K562 (cell line): ENCODE measurements at regions not wholly inside any gene's neighbourhood (a gene's known extent, or its start where the extent isn't known, plus 50 kb on each side); places are given as distances from the start of the nearest gene placed in this dataset.
A peak's percentile ranks its signal among the peaks of the same experiment; 100 is the strongest.

Source experiments
- ARID1B ChIP-seq: fragments of 450-650 bp; IDR thresholded peaks from 2 replicates; pipeline ENCODE4 v1.6.1; 2016; ENCODE audit warnings: antibody characterized with exemption, mild to moderate bottlenecking, inconsistent platforms
- ATF7 ChIP-seq: fragments of 450-650 bp; IDR thresholded peaks from 2 replicates; pipeline ENCODE4 v1.7.1; 2014; ENCODE audit warnings: mild to moderate bottlenecking, moderate library complexity
- BACH1 ChIP-seq: fragments of 200-800 bp; sonication (Bioruptor generic); IDR thresholded peaks from 2 replicates; pipeline ENCODE4 v1.6.1; 2016; ENCODE audit warnings: missing genetic modification characterization, missing compliant biosample characterization
- CAMTA2 ChIP-seq: fragments of 250-450 bp; sonication (Bioruptor Pico); conservative IDR thresholded peaks from 2 replicates; pipeline ENCODE4 v1.5.1; 2022
- CBFA2T2 ChIP-seq: fragments of 450-650 bp; conservative IDR thresholded peaks from 2 replicates; pipeline ENCODE4 v1.6.1; 2017; ENCODE audit warnings: mild to moderate bottlenecking
- CBFA2T3 ChIP-seq: fragments of 450-650 bp; IDR thresholded peaks from 2 replicates; pipeline ENCODE4 v1.6.1; 2017
- CEBPB ChIP-seq: fragments of 450-650 bp; IDR thresholded peaks from 2 replicates; pipeline ENCODE4 v1.6.1; 2016; ENCODE audit warnings: missing genetic modification characterization, missing compliant biosample characterization
- CXXC5 ChIP-seq: fragments of 250-450 bp; sonication (Bioruptor Pico); IDR thresholded peaks from 2 replicates; pipeline ENCODE4 v1.8.0; 2022; ENCODE audit warnings: inconsistent platforms, mild to moderate bottlenecking, moderate library complexity
- EP300 ChIP-seq: IDR thresholded peaks from 2 replicates; pipeline ENCODE4 v1.6.1; 2012; ENCODE audit warnings: low read length, improper control_type of control experiment
- FOXA3 ChIP-seq, 2 experiments: fragments of 450-650 bp in 1 of 2; sonication (generic) in 1 of 2; formaldehyde crosslinking; IDR thresholded peaks in 1 of 2; conservative IDR thresholded peaks in 1 of 2; 2 replicates each; pipeline versions ENCODE4 v1.4.0 to v1.8.0; 2020 to 2022; ENCODE audit warnings: mild to moderate bottlenecking in 2 of 2, missing genetic modification reagents in 1 of 2
- HES1 ChIP-seq: fragments of 450-650 bp; IDR thresholded peaks from 2 replicates; pipeline ENCODE4 v1.6.1; 2016; ENCODE audit warnings: low read depth, mild to moderate bottlenecking, moderate library complexity
- ID3 ChIP-seq, 2 experiments: fragments of 250-450 bp in 1 of 2; fragments of 450-650 bp in 1 of 2; sonication (Bioruptor Pico) in 1 of 2; IDR thresholded peaks; 2 replicates each; pipeline versions ENCODE4 v1.6.1 to v1.8.0; 2016 to 2021; ENCODE audit warnings: mild to moderate bottlenecking in 2 of 2, moderate library complexity in 2 of 2, missing compliant biosample characterization in 1 of 2, missing genetic modification characterization in 1 of 2
- JUND ChIP-seq, 2 experiments: IDR thresholded peaks; 2 replicates in 1 of 2; 3 replicates in 1 of 2; pipeline ENCODE4 v1.6.1; 2011; ENCODE audit warnings: borderline replicate concordance in 2 of 2, low read depth in 2 of 2, low read length in 2 of 2, improper control_type of control experiment in 1 of 2, missing biosample characterization in 1 of 2, missing genetic modification characterization in 1 of 2, missing genetic modification reagents in 1 of 2
- KDM1A ChIP-seq, 2 experiments: fragments of 450-650 bp; IDR thresholded peaks; 2 replicates each; pipeline ENCODE4 v1.6.1; 2016; ENCODE audit warnings: mild to moderate bottlenecking in 2 of 2
- LARP7 ChIP-seq: fragments of 450-650 bp; IDR thresholded peaks from 2 replicates; pipeline ENCODE4 v1.6.1; 2016
- LEF1 ChIP-seq: fragments of 450-650 bp; IDR thresholded peaks from 2 replicates; pipeline ENCODE4 v1.6.1; 2016; ENCODE audit warnings: mild to moderate bottlenecking
- MEIS2 ChIP-seq: fragments of 450-650 bp; IDR thresholded peaks from 2 replicates; pipeline ENCODE4 v1.6.1; 2014; ENCODE audit warnings: mild to moderate bottlenecking; ENCODE audit not compliant: partially characterized antibody
- NR2C1 ChIP-seq, 2 experiments: fragments of 450-650 bp; IDR thresholded peaks; 2 replicates each; pipeline ENCODE4 v1.6.1; 2017; ENCODE audit warnings: mild to moderate bottlenecking in 2 of 2, antibody characterized with exemption in 1 of 2, inconsistent platforms in 1 of 2, missing compliant biosample characterization in 1 of 2, missing genetic modification characterization in 1 of 2
- PCBP1 ChIP-seq: fragments of 200-400 bp; formaldehyde crosslinking; IDR thresholded peaks from 2 replicates; pipeline ENCODE4 v1.6.1; 2018; ENCODE audit warnings: mild to moderate bottlenecking, low read depth, low read length; ENCODE audit not compliant: poor library complexity, severe bottlenecking
- SMARCA5 ChIP-seq: fragments of 450-650 bp; IDR thresholded peaks from 2 replicates; pipeline ENCODE4 v1.6.1; 2016
- TAL1 ChIP-seq: fragments of 450-650 bp; IDR thresholded peaks from 2 replicates; pipeline ENCODE4 v1.6.1; 2016; ENCODE audit warnings: mild to moderate bottlenecking
- TCF3 ChIP-seq: sonication (generic); formaldehyde crosslinking; IDR thresholded peaks from 2 replicates; pipeline ENCODE4 v1.4.0; 2020; ENCODE audit warnings: mild to moderate bottlenecking, missing genetic modification reagents
- TCF7 ChIP-seq: sonication (generic); IDR thresholded peaks from 2 replicates; pipeline ENCODE4 v1.6.1; 2016; ENCODE audit warnings: antibody characterized with exemption, borderline replicate concordance
- TEAD4 ChIP-seq, 2 experiments: sonication (generic) in 1 of 2; formaldehyde crosslinking in 1 of 2; IDR thresholded peaks; 2 replicates each; pipeline versions ENCODE4 v1.6.1 to v1.8.0; 2012 to 2022; ENCODE audit warnings: borderline replicate concordance in 1 of 2, inconsistent platforms in 1 of 2, low read length in 1 of 2, mild to moderate bottlenecking in 1 of 2, missing genetic modification reagents in 1 of 2
- ZBTB7A ChIP-seq: IDR thresholded peaks from 2 replicates; pipeline ENCODE4 v1.6.1; 2011; ENCODE audit warnings: low read depth, mild to moderate bottlenecking, low read length, moderate library complexity, borderline replicate concordance; ENCODE audit not compliant: control insufficient read depth
- ZNF197 ChIP-seq: fragments of 200-800 bp; sonication (Bioruptor generic); IDR thresholded peaks from 2 replicates; pipeline ENCODE4 v1.6.1; 2016; ENCODE audit warnings: low read depth, missing genetic modification characterization, missing compliant biosample characterization
- ZNF57 ChIP-seq: fragments of 450-650 bp; formaldehyde crosslinking; IDR thresholded peaks from 2 replicates; pipeline ENCODE4 v1.4.0; 2020; ENCODE audit warnings: mild to moderate bottlenecking, moderate library complexity
- TF ChIP-seq, protein P1 (sequence below), 2 experiments: fragments of 450-650 bp; conservative IDR thresholded peaks; 2 replicates each; pipeline ENCODE4 v1.6.1; 2017; ENCODE audit warnings: mild to moderate bottlenecking in 2 of 2, moderate library complexity in 2 of 2

- TF ChIP-seq ZNF197 (CRISPR knock-in tag) (no peak), BACH1 (no peak; the same call in 1 of the 2 replicates), CAMTA2 (CRISPR knock-in tag) (no peak), MEIS2 (peak; percentile 25), NR2C1 (IDR thresholded peaks at IDR 0.05) (no peak), NR2C1 (tag; IDR thresholded peaks at IDR 0.05) (no peak), CEBPB (tag) (peak; percentile 9), ATF7 (peak; percentile 45; the same call in 1 of the 2 replicates), SMARCA5 (no peak), CXXC5 (CRISPR knock-in tag) (no peak), FOXA3 (CRISPR knock-in tag; conservative IDR thresholded peaks at IDR 0.05 in 1 of 2, IDR thresholded peaks at IDR 0.05 in 1 of 2) (peak in 1 of 2 experiments; percentile 66; a peak in 1 of 4 replicates), ID3 (CRISPR knock-in tag; IDR thresholded peaks at IDR 0.05) (no peak), ID3 (tag; IDR thresholded peaks at IDR 0.05) (0 out of 2 replicates have a peak, but pooled peaks have one; percentile 64), CBFA2T2 (peak; percentile 83), TAL1 (peak; percentile 68), ZBTB7A (no peak), LEF1 (no peak), ZNF57 (no peak), ARID1B (peak; percentile 89), LARP7 (no peak), TEAD4 (IDR thresholded peaks at IDR 0.05; ENCODE audit: low read length) (peak; percentile 75), TEAD4 (CRISPR knock-in tag; IDR thresholded peaks at IDR 0.05; ENCODE audit: borderline replicate concordance) (no peak), TCF7 (no peak), EP300 (peak; percentile 78), JUND (IDR thresholded peaks at IDR 0.05; ENCODE audit: borderline replicate concordance, low read depth, low read length) (peak; percentile 98), JUND (tag; IDR thresholded peaks at IDR 0.05; ENCODE audit: borderline replicate concordance, low read depth, low read length) (peak; percentile 96; the same call in 2 of the 3 replicates), KDM1A (IDR thresholded peaks at IDR 0.05) (peak in 1 of 2 experiments; percentile 55; a peak in 3 of 4 replicates), HES1 (no peak), TCF3 (CRISPR knock-in tag) (peak; percentile 83), CBFA2T3 (peak; percentile 88), PCBP1 (no peak)
- TF ChIP-seq, protein P1, sequence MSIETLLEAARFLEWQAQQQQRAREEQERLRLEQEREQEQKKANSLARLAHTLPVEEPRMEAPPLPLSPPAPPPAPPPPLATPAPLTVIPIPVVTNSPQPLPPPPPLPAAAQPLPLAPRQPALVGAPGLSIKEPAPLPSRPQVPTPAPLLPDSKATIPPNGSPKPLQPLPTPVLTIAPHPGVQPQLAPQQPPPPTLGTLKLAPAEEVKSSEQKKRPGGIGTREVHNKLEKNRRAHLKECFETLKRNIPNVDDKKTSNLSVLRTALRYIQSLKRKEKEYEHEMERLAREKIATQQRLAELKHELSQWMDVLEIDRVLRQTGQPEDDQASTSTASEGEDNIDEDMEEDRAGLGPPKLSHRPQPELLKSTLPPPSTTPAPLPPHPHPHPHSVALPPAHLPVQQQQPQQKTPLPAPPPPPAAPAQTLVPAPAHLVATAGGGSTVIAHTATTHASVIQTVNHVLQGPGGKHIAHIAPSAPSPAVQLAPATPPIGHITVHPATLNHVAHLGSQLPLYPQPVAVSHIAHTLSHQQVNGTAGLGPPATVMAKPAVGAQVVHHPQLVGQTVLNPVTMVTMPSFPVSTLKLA (conservative IDR thresholded peaks at IDR 0.05), result 0 out of 4 replicates have a peak, but pooled peaks of 1 of the 2 experiments have one; percentile 41
Measured at GRCh38 chr9:107707915-107708441, 218.4 kb upstream of the KLF4 start (continued).
